Immature natural killer cell (primary cell): ENCODE measurements at regions not wholly inside any gene's neighbourhood (a gene's known extent, or its start where the extent isn't known, plus 50 kb on each side); places are given as distances from the start of the nearest gene placed in this dataset.
"Not testable (repeated sequence)": the region's sequence is repeated elsewhere in the genome, so short reads cannot be mapped to it uniquely, and the experiment has no call there.

ENCODE experiments used
- DNase-seq, 3 donors: peaks; one replicate each; pipeline ENCODE4 v3.0.0; 2022; ENCODE audit warnings: mixed read lengths in 1 of 3
- H3K27ac Mint-ChIP-seq, 6 donors: one replicate each; pipeline ENCODE4 v1.8.0; 2020; ENCODE audit warnings: mixed read lengths in 6 of 6, mild to moderate bottlenecking in 5 of 6, inconsistent platforms in 4 of 6, moderate library complexity in 3 of 6
- H3K27me3 Mint-ChIP-seq, 3 donors: one replicate each; pipeline ENCODE4 v1.8.0; 2020 to 2021; ENCODE audit warnings: low read depth in 3 of 3, mild to moderate bottlenecking in 3 of 3, mixed read lengths in 3 of 3, moderate library complexity in 3 of 3, inconsistent platforms in 1 of 3
- H3K36me3 Mint-ChIP-seq, 3 donors: one replicate each; pipeline ENCODE4 v1.8.0; 2020; ENCODE audit warnings: mixed read lengths in 3 of 3, inconsistent platforms in 2 of 3, mild to moderate bottlenecking in 2 of 3
- H3K4me1 Mint-ChIP-seq, 2 donors: one replicate each; pipeline ENCODE4 v1.8.0; 2020; ENCODE audit warnings: inconsistent platforms in 2 of 2, mild to moderate bottlenecking in 2 of 2, mixed read lengths in 2 of 2, moderate library complexity in 1 of 2
- H3K4me3 Mint-ChIP-seq, 5 donors: one replicate each; pipeline ENCODE4 v1.8.0; 2020; ENCODE audit warnings: mild to moderate bottlenecking in 5 of 5, mixed read lengths in 5 of 5, inconsistent platforms in 3 of 5, moderate library complexity in 3 of 5
- H3K9me3 Mint-ChIP-seq, 6 donors: one replicate each; pipeline ENCODE4 v1.8.0; 2020; ENCODE audit warnings: mild to moderate bottlenecking in 6 of 6, mixed read lengths in 6 of 6, inconsistent platforms in 4 of 6, moderate library complexity in 3 of 6

- Mint-ChIP-seq H3K9me3 (peaks cover 3 to 47% (median 17%) of the 10 kb centered on the region in 6 donors), H3K27ac (no peak overlapping the region), H3K36me3 (no peaks in the 10 kb centered on the region), H3K4me3 (no peak overlapping the region), H3K4me1 (no peaks in the 10 kb centered on the region), H3K27me3 (no peaks in the 10 kb centered on the region)
- DNase-seq, result no peak
Observed at GRCh38 chr3:78087134-78087533, 1047.2 kb downstream of the ROBO2 start.

GRCh38 chr3:78088006-78088405, 1048.1 kb downstream of the ROBO2 start:
- Mint-ChIP-seq H3K9me3 (peaks cover 8 to 49% (median 18%) of the 10 kb centered on the region in 6 donors), H3K4me1 (no peaks in the 10 kb centered on the region), H3K27ac (no peak overlapping the region), H3K36me3 (no peaks in the 10 kb centered on the region), H3K27me3 (no peaks in the 10 kb centered on the region), H3K4me3 (no peak overlapping the region)
- DNase-seq, result no peak

GRCh38 chr3:78090382-78090781, 1050.5 kb downstream of the ROBO2 start:
- H3K27me3 Mint-ChIP-seq, result no peaks in the 10 kb centered on the region

GRCh38 chr3:78091478-78092119, 1051.7 kb downstream of the ROBO2 start:
- peaks cover 10 to 52% (median 20%) of the 10 kb centered on the region in 6 donors for H3K9me3 Mint-ChIP-seq
- H3K27ac Mint-ChIP-seq, result no peak overlapping the region
- no peaks in the 10 kb centered on the region for H3K4me1 Mint-ChIP-seq
- H3K36me3 Mint-ChIP-seq, result no peaks in the 10 kb centered on the region
- no peak for DNase-seq
- no peaks in the 10 kb centered on the region for H3K27me3 Mint-ChIP-seq
- no peak overlapping the region for H3K4me3 Mint-ChIP-seq

More at GRCh38 chr3:78090382-78090781, 1050.5 kb downstream of the ROBO2 start:
- DNase-seq, result no peak
- H3K9me3 Mint-ChIP-seq, result peaks cover 10 to 55% (median 18%) of the 10 kb centered on the region in 6 donors
- H3K27ac Mint-ChIP-seq, result no peak overlapping the region
- no peaks in the 10 kb centered on the region for H3K4me1 Mint-ChIP-seq
- H3K36me3 Mint-ChIP-seq, result no peaks in the 10 kb centered on the region
- H3K4me3 Mint-ChIP-seq, result no peak overlapping the region

- H3K9me3 Mint-ChIP-seq, result peaks cover 7 to 48% (median 18%) of the 10 kb centered on the region in 6 donors
- not testable (repeated sequence) for H3K27ac Mint-ChIP-seq, H3K36me3 Mint-ChIP-seq, H3K4me3 Mint-ChIP-seq, H3K4me1 Mint-ChIP-seq, DNase-seq, H3K27me3 Mint-ChIP-seq
Observed at GRCh38 chr3:78092574-78092973, 1052.7 kb downstream of the ROBO2 start.

GRCh38 chr3:78096488-78097255, 1056.8 kb downstream of the ROBO2 start:
- no peaks in the 10 kb centered on the region for H3K27me3 Mint-ChIP-seq
- peaks cover 7 to 41% (median 16%) of the 10 kb centered on the region in 6 donors for H3K9me3 Mint-ChIP-seq
- no peak for DNase-seq
- H3K4me1 Mint-ChIP-seq, result no peaks in the 10 kb centered on the region
- H3K27ac Mint-ChIP-seq, result no peak overlapping the region
- no peak overlapping the region for H3K4me3 Mint-ChIP-seq
- H3K36me3 Mint-ChIP-seq, result no peaks in the 10 kb centered on the region

GRCh38 chr3:78098367-78098766, 1058.5 kb downstream of the ROBO2 start:
- Mint-ChIP-seq H3K36me3 (no peaks in the 10 kb centered on the region), H3K27ac (no peak overlapping the region), H3K27me3 (no peaks in the 10 kb centered on the region), H3K4me3 (no peak overlapping the region), H3K4me1 (no peaks in the 10 kb centered on the region), H3K9me3 (peaks cover 4 to 33% (median 12%) of the 10 kb centered on the region in 6 donors)
- no peak for DNase-seq

GRCh38 chr3:78101384-78101783, 1061.5 kb downstream of the ROBO2 start:
- DNase-seq, result no peak
- H3K36me3 Mint-ChIP-seq, result no peaks in the 10 kb centered on the region
- no peak overlapping the region for H3K4me3 Mint-ChIP-seq
- no peaks in the 10 kb centered on the region for H3K27me3 Mint-ChIP-seq
- H3K27ac Mint-ChIP-seq, result no peak overlapping the region
- H3K4me1 Mint-ChIP-seq, result no peaks in the 10 kb centered on the region
- H3K9me3 Mint-ChIP-seq, result peaks cover 3 to 33% (median 5%) of the 10 kb centered on the region in 6 donors

- H3K4me3 Mint-ChIP-seq, result not testable (repeated sequence)
Observed at GRCh38 chr3:78108269-78108961, 1068.5 kb downstream of the ROBO2 start.

GRCh38 chr3:78112291-78113010, 1072.6 kb downstream of the ROBO2 start:
- H3K27ac Mint-ChIP-seq, result no peak overlapping the region
- peaks cover 3 to 42% (median 16%) of the 10 kb centered on the region in 6 donors for H3K9me3 Mint-ChIP-seq
- no peak overlapping the region for H3K4me3 Mint-ChIP-seq
- H3K4me1 Mint-ChIP-seq, result no peaks in the 10 kb centered on the region
- H3K36me3 Mint-ChIP-seq, result no peaks in the 10 kb centered on the region
- no peak for DNase-seq
- H3K27me3 Mint-ChIP-seq, result peaks cover 0 to 2% (median 0%) of the 10 kb centered on the region in 3 donors

More at GRCh38 chr3:78108269-78108961, 1068.5 kb downstream of the ROBO2 start:
- H3K27ac Mint-ChIP-seq, H3K4me1 Mint-ChIP-seq, H3K27me3 Mint-ChIP-seq, H3K36me3 Mint-ChIP-seq, DNase-seq: not testable (repeated sequence)
- H3K9me3 Mint-ChIP-seq, result peaks cover 4 to 52% (median 15%) of the 10 kb centered on the region in 6 donors

GRCh38 chr3:78115983-78116382, 1076.1 kb downstream of the ROBO2 start:
- Mint-ChIP-seq H3K4me1 (no peaks in the 10 kb centered on the region), H3K4me3 (no peak overlapping the region), H3K27ac (no peak overlapping the region), H3K27me3 (peaks cover 0 to 2% (median 0%) of the 10 kb centered on the region in 3 donors), H3K9me3 (peaks cover 3 to 37% (median 5%) of the 10 kb centered on the region in 6 donors), H3K36me3 (no peaks in the 10 kb centered on the region)
- DNase-seq, result no peak

GRCh38 chr3:78116874-78117273, 1077.0 kb downstream of the ROBO2 start:
- H3K4me3 Mint-ChIP-seq, result no peak overlapping the region
- H3K36me3 Mint-ChIP-seq, result no peaks in the 10 kb centered on the region
- H3K27ac Mint-ChIP-seq, result no peak overlapping the region
- H3K9me3 Mint-ChIP-seq, result peaks cover 3 to 32% (median 5%) of the 10 kb centered on the region in 6 donors
- H3K27me3 Mint-ChIP-seq, result peaks cover 0 to 2% (median 0%) of the 10 kb centered on the region in 3 donors
- H3K4me1 Mint-ChIP-seq, result no peaks in the 10 kb centered on the region
- no peak for DNase-seq

- Mint-ChIP-seq H3K9me3 (peaks cover 11 to 51% (median 19%) of the 10 kb centered on the region in 6 donors), H3K4me1 (no peaks in the 10 kb centered on the region), H3K36me3 (peaks cover 0 to 4% (median 0%) of the 10 kb centered on the region in 3 donors), H3K27me3 (peaks cover 0 to 2% (median 0%) of the 10 kb centered on the region in 3 donors), H3K4me3 (no peak overlapping the region), H3K27ac (no peak overlapping the region)
- no peak for DNase-seq
Observed at GRCh38 chr3:78123058-78123457, 1083.2 kb downstream of the ROBO2 start.
